Uterus (tissue), 2 donors: ENCODE measurements at regions not wholly inside any gene's neighbourhood (a gene's known extent, or its start where the extent isn't known, plus 50 kb on each side); places are given as distances from the start of the nearest gene placed in this dataset.
"Not testable (repeated sequence)": the region's sequence is repeated elsewhere in the genome, so short reads cannot be mapped to it uniquely, and the experiment has no call there.

ENCODE experiments used
- CTCF ChIP-seq, 4 experiments: fragments of 200-600 bp in 2 of 4; fragments of 450-650 bp in 2 of 4; sonication (generic) in 2 of 4; IDR thresholded peaks; one replicate each; pipeline ENCODE4 v1.5.1; 2016 to 2019; ENCODE audit warnings: antibody characterized with exemption in 4 of 4, mild to moderate bottlenecking in 2 of 4, moderate library complexity in 1 of 4
- POLR2A ChIP-seq, 2 donors: fragments of 450-650 bp; IDR thresholded peaks; one replicate each; pipeline ENCODE4 v1.6.1; 2016; ENCODE audit warnings: antibody characterized with exemption in 2 of 2, mild to moderate bottlenecking in 1 of 2, moderate library complexity in 1 of 2

GRCh38 chr12:92406404-92407070 is 260.9 kb upstream of the BTG1 start:
- TF ChIP-seq CTCF, POLR2A (IDR thresholded peaks at IDR 0.05): not testable (repeated sequence)
